Chondrocyte (in vitro differentiated cells): ENCODE measurements at regions not wholly inside any gene's neighbourhood (a gene's known extent, or its start where the extent isn't known, plus 50 kb on each side); places are given as distances from the start of the nearest gene placed in this dataset.

ENCODE experiments used
- DNase-seq: peaks from one replicate; pipeline ENCODE4 v3.0.0; 2021; ENCODE audit warnings: mixed read lengths, low spot score
- H3K27ac Mint-ChIP-seq: one replicate; pipeline ENCODE4 v1.8.0; 2021; ENCODE audit warnings: mild to moderate bottlenecking, moderate library complexity, mixed read lengths; ENCODE audit not compliant: unreplicated experiment
- H3K27me3 Mint-ChIP-seq: 2 replicates; pipeline ENCODE4 v1.8.0; 2021; ENCODE audit warnings: low read depth, mixed read lengths
- H3K36me3 Mint-ChIP-seq: 2 replicates; pipeline ENCODE4 v1.8.0; 2021; ENCODE audit warnings: low read depth, mixed read lengths
- H3K4me1 Mint-ChIP-seq: 2 replicates; pipeline ENCODE4 v1.8.0; 2021; ENCODE audit warnings: low read depth, mild to moderate bottlenecking, mixed read lengths
- H3K4me3 Mint-ChIP-seq: one replicate; pipeline ENCODE4 v1.8.0; 2021; ENCODE audit warnings: mild to moderate bottlenecking, moderate library complexity, mixed read lengths; ENCODE audit not compliant: unreplicated experiment
- H3K9me3 Mint-ChIP-seq: 2 replicates; pipeline ENCODE4 v1.8.0; 2021; ENCODE audit warnings: low read depth, mixed read lengths
- CTCF ChIP-seq: fragments of 200-600 bp; sonication (generic); IDR thresholded peaks from 2 replicates; pipeline ENCODE4 v1.5.0; 2021; ENCODE audit warnings: antibody characterized with exemption, mild to moderate bottlenecking, moderate library complexity

DNA sequence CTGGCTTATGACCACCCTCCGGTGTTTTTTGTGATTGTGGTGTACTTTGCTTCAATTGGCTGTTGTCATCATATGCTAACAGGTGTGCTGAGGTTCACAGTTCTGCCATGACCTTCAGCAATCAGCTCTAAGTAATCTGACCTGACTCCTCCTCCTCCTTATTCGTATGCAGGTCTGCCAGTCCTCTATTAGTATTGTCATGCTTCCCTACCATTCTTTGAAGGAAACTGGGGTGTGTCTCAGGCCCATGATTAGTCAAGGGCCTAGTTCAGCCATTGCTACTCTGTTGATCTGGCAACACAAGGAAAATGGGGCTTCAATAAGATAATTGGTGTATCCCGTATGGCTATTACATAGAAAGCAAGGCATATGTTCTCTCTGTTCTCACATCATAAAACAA, 332.3 kb upstream of the DPYD start:
- Mint-ChIP-seq H3K4me1 (no peaks in the 10 kb centered on the region), H3K9me3 (peaks cover 18% of the 10 kb centered on the region), H3K4me3 (no peak overlapping the region), H3K27me3 (no peaks in the 10 kb centered on the region), H3K27ac (no peak overlapping the region), H3K36me3 (peaks cover 5% of the 10 kb centered on the region)
- DNase-seq = no peak
- no peak for TF ChIP-seq CTCF

DNA sequence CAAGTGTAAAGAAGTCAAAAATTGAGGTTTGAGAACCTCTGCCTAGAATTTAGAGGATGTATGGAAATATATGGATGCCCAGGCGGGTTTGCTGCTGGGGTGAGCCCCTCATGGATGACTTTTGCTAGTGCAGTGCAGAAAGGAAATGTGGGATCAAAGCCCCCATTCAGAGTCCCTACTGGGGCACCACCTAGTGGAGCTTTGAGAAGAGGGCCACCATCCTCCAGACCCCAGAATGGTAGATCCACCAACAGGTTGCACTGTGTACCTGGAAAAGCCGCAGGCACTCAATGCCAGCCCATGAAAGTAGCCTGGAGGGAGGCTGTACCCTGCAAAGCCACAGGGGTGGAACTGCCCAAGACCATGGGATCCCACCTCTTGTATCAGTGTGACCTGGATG, 330.7 kb upstream of the DPYD start:
- Mint-ChIP-seq H3K4me1 (no peaks in the 10 kb centered on the region), H3K36me3 (peaks cover 5% of the 10 kb centered on the region), H3K27me3 (no peaks in the 10 kb centered on the region), H3K4me3 (no peak overlapping the region), H3K27ac (no peak overlapping the region), H3K9me3 (peaks cover 8% of the 10 kb centered on the region)
- DNase-seq = no peak
- no peak for TF ChIP-seq CTCF

DNA sequence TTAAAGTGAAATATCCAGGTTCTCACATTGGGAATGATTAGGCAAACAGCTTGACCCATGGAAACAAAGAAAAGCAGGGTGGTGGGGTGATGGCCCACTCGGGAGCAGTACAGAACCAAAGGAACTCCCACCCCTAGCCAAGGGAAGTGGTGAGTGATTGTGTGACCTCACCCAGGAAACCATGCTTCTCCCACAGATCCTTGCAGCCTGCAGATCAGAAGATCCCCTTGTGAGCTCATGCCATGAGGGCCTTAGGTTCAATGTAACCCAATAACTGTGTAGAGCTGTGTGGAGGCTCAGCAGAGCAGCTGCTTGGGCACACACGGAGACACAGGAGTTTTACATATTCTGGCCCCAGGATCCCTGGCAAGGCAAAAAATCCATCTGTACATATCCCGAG, 311.8 kb upstream of the DPYD start:
- no peak for DNase-seq
- Mint-ChIP-seq H3K4me3 (no peak overlapping the region), H3K27ac (no peak overlapping the region), H3K4me1 (no peaks in the 10 kb centered on the region), H3K9me3 (peaks cover 40% of the 10 kb centered on the region), H3K27me3 (no peaks in the 10 kb centered on the region), H3K36me3 (peaks cover 17% of the 10 kb centered on the region)
- TF ChIP-seq CTCF = no peak

DNA sequence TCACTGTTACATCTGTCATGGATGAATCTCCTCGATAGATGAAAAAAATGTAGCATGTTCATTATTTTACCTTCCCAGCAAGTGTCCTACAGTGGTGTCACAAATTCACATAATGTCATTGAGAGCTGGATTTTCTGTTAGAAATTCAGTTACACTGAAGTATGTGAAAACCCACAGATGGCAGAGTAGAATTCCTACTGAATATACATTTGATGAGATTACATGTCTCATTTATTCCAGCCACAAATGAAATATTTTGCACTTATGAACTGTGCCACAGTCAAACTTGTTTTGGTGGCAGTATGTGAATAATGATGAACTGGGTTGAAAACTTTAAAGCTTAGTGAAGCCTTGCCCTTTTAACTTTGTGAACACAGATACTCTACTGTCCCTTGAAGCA, 301.9 kb upstream of the DPYD start:
- TF ChIP-seq CTCF = no peak
- H3K27me3 Mint-ChIP-seq = no peaks in the 10 kb centered on the region
- peaks cover 2% of the 10 kb centered on the region for H3K9me3 Mint-ChIP-seq
- no peak overlapping the region for H3K27ac Mint-ChIP-seq
- H3K4me3 Mint-ChIP-seq = no peak overlapping the region
- no peaks in the 10 kb centered on the region for H3K36me3 Mint-ChIP-seq
- DNase-seq = no peak
- no peaks in the 10 kb centered on the region for H3K4me1 Mint-ChIP-seq

DNA sequence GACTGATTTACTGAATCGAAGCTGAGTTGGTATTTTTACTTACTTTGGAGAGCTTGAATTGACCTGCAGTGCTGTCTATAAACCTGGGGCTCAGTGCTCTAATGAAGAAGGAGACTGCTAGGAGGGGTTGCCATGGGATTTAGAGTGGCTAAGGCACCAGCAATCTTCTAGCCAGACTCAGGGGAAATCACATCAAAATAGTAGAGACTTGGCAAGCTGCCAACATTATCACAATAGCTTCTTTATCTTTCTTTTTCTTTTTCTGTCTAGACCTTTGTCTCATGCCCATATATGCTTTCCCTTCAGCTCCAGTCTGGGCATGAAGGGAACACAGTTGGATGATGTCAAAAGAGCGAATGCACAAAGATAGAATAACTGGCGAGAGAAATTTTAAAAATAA, 301.1 kb upstream of the DPYD start:
- H3K4me3 Mint-ChIP-seq = no peak overlapping the region
- DNase-seq = no peak
- no peak overlapping the region for H3K27ac Mint-ChIP-seq
- peaks cover 2% of the 10 kb centered on the region for H3K9me3 Mint-ChIP-seq
- no peaks in the 10 kb centered on the region for H3K4me1 Mint-ChIP-seq
- no peak for TF ChIP-seq CTCF
- no peaks in the 10 kb centered on the region for H3K36me3 Mint-ChIP-seq
- no peaks in the 10 kb centered on the region for H3K27me3 Mint-ChIP-seq
